Lower leg skin (tissue), 4 donors: ENCODE measurements at regions not wholly inside any gene's neighbourhood (a gene's known extent, or its start where the extent isn't known, plus 50 kb on each side); places are given as distances from the start of the nearest gene placed in this dataset.
"Not testable (repeated sequence)": the region's sequence is repeated elsewhere in the genome, so short reads cannot be mapped to it uniquely, and the experiment has no call there.

ENCODE experiments used
- DNase-seq, 2 donors: peaks; one replicate each; pipeline ENCODE4 v3.0.0-alpha.2; 2019; ENCODE audit warnings: low spot score in 2 of 2
- H3K4me3 ChIP-seq: fragments of 200-600 bp; sonication (generic); 2 replicates; pipeline ENCODE4 v1.5.1; 2017; ENCODE audit warnings: mild to moderate bottlenecking, low read depth; ENCODE audit not compliant: poor library complexity, severe bottlenecking
- POLR2A ChIP-seq, 2 donors: fragments of 450-650 bp; IDR thresholded peaks; one replicate each; pipeline ENCODE4 v1.6.1; 2016 to 2017; ENCODE audit warnings: antibody characterized with exemption in 2 of 2, mild to moderate bottlenecking in 1 of 2, moderate library complexity in 1 of 2
- WGBS, 2 donors: methylation state at CpG; one replicate each; pipeline ENCODE4 v1.1.5; 2018; 5-methylcytosine and 5-hydroxymethylcytosine counted together
- intact Hi-C: fragments of 100-400 bp; cut with DNase I; formaldehyde crosslinking; loops from one replicate; pipeline ENCODE4 v1.15.0; 2023; ENCODE audit warnings: low total_unique reads
- TF ChIP-seq, protein P1 (sequence below), 3 donors: fragments of 450-650 bp; IDR thresholded peaks; one replicate each; pipeline ENCODE4 v1.5.1; 2016; ENCODE audit warnings: antibody characterized with exemption in 3 of 3, mild to moderate bottlenecking in 3 of 3, moderate library complexity in 2 of 3

DNA sequence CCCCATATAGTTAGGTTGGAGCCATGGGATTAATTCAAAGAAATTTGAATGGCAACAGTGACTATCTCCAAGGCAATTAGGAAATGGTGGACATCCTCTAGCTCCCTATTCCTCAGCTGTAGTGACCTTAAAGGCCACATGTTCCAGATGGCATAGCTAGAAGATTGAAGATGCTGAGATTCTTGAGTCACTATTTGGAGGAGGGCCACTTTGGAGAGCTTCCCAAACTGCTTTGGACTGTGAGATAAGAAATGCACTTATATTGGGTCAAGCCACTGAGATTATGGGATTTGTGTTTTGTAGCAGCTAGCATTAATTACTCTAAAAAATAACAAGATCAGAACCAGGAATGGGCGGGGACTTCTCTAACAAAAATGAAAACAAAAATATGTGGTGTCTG, 636.2 kb upstream of the CCNG1 start:
- H3K4me3 ChIP-seq = no peak overlapping the region
- intact Hi-C loops = no loop called here
- TF ChIP-seq, protein P1, sequence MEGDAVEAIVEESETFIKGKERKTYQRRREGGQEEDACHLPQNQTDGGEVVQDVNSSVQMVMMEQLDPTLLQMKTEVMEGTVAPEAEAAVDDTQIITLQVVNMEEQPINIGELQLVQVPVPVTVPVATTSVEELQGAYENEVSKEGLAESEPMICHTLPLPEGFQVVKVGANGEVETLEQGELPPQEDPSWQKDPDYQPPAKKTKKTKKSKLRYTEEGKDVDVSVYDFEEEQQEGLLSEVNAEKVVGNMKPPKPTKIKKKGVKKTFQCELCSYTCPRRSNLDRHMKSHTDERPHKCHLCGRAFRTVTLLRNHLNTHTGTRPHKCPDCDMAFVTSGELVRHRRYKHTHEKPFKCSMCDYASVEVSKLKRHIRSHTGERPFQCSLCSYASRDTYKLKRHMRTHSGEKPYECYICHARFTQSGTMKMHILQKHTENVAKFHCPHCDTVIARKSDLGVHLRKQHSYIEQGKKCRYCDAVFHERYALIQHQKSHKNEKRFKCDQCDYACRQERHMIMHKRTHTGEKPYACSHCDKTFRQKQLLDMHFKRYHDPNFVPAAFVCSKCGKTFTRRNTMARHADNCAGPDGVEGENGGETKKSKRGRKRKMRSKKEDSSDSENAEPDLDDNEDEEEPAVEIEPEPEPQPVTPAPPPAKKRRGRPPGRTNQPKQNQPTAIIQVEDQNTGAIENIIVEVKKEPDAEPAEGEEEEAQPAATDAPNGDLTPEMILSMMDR (IDR thresholded peaks at IDR 0.05) = no peak
- no peak for TF ChIP-seq POLR2A (IDR thresholded peaks at IDR 0.05)
- no peak for DNase-seq
- 56 to 70% methylated on average over 1 of the region's 1 CpG for WGBS, 2 donors

DNA sequence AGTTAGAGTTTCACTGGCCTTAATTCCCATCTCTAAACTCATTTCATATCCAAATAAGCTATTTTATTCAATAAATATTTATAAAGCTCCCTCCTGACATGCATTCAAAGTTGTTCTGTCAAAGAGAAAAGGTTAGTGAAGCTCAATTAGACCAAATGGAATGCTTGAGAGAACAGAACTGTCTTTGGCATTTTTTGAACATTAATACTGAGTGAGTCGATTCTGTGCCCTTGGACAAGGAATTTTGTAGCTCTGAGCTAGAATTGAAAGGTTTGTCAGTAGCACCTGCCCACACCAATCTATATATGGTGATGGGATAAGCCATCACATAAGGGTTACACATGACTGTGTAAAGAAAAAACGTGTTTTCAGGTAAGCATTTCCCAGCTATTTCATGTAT, 631.2 kb upstream of the CCNG1 start:
- H3K4me3 ChIP-seq = no peak overlapping the region
- TF ChIP-seq, protein P1 (IDR thresholded peaks at IDR 0.05) = no peak
- no peak for TF ChIP-seq POLR2A (IDR thresholded peaks at IDR 0.05)
- 61% methylated on average over 2 of the region's 2 CpGs for WGBS, 2 donors
- no peak for DNase-seq
- intact Hi-C loops = no loop called here

DNA sequence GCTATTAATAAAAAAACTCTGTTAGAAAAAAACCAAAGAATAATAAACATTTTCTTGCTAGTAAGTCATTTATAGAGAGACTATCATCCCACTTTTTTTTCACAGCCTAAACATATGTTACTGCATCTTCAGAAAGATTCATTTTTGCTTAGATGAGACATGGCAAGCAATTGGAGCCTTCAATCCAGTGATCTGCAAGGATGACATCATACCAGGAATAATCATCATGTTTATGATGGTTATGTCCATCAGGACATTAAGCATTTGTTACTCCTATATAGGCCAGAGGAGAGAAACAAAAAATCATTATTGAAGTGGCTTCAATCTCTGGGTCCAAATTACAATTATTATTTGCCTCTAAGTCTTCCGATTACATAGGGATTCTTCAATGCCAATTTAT, 626.3 kb upstream of the CCNG1 start:
- no peak for DNase-seq
- 69% methylated on average over 1 of the region's 1 CpG for WGBS, 2 donors
- no peak for TF ChIP-seq POLR2A (IDR thresholded peaks at IDR 0.05)
- TF ChIP-seq, protein P1 (IDR thresholded peaks at IDR 0.05) = no peak
- intact Hi-C loops = no loop called here
- no peak overlapping the region for H3K4me3 ChIP-seq

DNA sequence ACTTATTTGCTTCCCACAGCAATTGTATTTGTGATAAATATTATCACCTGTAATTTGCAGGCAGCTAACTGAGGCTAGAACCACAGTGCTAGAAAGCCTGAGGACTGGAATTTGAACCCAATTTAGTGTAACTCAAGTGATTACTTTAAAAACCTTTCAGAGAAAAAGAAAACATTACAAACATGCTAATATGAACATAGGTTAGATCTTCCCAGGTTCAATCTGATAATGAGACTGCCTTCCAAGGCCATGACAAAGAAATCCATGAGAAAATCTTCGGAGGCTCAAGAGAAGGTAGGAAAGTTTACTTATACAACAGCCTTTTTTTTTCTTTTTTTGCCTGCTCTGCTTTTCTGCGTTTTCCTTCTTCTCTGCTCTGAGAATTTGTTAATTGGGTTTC, 620.6 kb upstream of the CCNG1 start:
- no peak overlapping the region for H3K4me3 ChIP-seq
- WGBS, 2 donors = 81 to 86% methylated on average over 2 of the region's 2 CpGs
- intact Hi-C loops = no loop called here
- no peak for TF ChIP-seq POLR2A (IDR thresholded peaks at IDR 0.05)
- TF ChIP-seq, protein P1 (IDR thresholded peaks at IDR 0.05) = no peak
- DNase-seq = no peak

DNA sequence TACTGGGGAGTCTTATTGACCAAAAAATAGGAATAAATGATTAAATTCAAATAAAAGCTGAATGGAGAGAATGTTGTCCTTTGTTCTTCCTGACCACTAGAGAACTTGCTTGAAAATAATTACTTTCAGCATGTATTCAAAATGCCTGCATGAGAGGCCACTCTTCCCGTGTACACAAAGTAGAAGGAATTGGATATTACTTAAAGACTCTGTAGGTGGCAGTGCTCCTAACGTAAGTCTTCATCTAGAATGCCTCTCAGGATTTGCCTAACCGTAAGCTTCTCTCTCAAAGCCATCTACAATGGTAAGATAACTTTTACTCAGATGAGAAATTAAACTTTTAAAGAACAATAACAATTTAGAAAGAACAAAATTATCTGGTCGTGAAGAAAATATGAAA, 620.0 kb upstream of the CCNG1 start:
- intact Hi-C loops = no loop called here
- 68 to 78% methylated on average over 4 of the region's 4 CpGs for WGBS, 2 donors
- no peak overlapping the region for H3K4me3 ChIP-seq
- no peak for TF ChIP-seq POLR2A (IDR thresholded peaks at IDR 0.05)
- TF ChIP-seq, protein P1 (IDR thresholded peaks at IDR 0.05) = no peak
- no peak for DNase-seq

DNA sequence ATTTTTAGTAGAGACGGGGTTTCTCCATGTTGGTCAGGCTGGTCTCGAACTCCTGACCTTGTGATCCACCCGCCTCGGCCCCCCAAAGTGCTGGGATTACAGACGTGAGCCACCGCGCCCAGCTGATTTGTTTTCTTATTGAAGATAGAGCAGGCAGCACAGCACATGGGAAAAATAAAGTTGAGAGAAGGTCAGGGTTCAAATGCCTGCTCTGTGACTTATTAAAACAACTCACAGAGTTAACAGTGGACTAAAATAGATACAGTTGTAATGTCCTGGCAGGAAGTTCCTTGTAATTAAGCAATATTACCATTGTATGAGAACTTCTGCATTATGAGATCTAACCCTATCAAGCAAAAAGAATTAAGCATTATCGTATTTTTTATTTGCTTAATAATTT, 615.7 kb upstream of the CCNG1 start:
- 63 to 64% methylated on average over 8 of the region's 8 CpGs for WGBS, 2 donors
- DNase-seq, H3K4me3 ChIP-seq, intact Hi-C loops: not testable (repeated sequence)
